HepG2 (cell line): ENCODE measurements at regions not wholly inside any gene's neighbourhood (a gene's known extent, or its start where the extent isn't known, plus 50 kb on each side); places are given as distances from the start of the nearest gene placed in this dataset.

ENCODE experiments used
- ATAC-seq: fragments of 200-7000 bp; cut with Tn5 transposase; 3 replicates; pipeline ENCODE4 v1.9.1; 2020; ENCODE audit warnings: mild to moderate bottlenecking, moderate library complexity
- BruUV-seq: library from RNA; stranded (reverse); fragments of 400-500 nt; replicated peaks from 2 replicates; lab custom pipeline; 2021; lab: Mats Ljungman, UMichigan
- CTCF ChIA-PET: fragments of 300-600 bp; formaldehyde crosslinking; extraction: SDS; loops from one replicate; lab custom pipeline; 2021; ENCODE audit warnings: low total read pairs, inconsistent platforms, low intra/inter-chr PET ratio; lab: Yijun Ruan, JAX
- POLR2A ChIA-PET: fragments of 350-600 bp; sonication (Branson Sonifier 250); formaldehyde crosslinking; loops from one replicate; lab custom pipeline; 2020; ENCODE audit warnings: antibody characterized with exemption, inconsistent platforms; lab: Yijun Ruan, JAX
- DNase-seq: peaks from one replicate; pipeline ENCODE4 v3.0.0-alpha.2; 2015; ENCODE audit warnings: low spot score
- FAIRE-seq: peaks from 3 replicates; lab custom pipeline; 2011; peaks lifted over from hg19 to GRCh38; lab: Jason Lieb, UNC
- H2AFZ ChIP-seq: one replicate; pipeline ENCODE4 v1.6.1; 2011; ENCODE audit warnings: low read length, inconsistent platforms
- H3K27ac ChIP-seq: fragments of 300-600 bp; 3 replicates; pipeline ENCODE4 v1.8.0; 2011; ENCODE audit warnings: mixed run types, mild to moderate bottlenecking, mixed read lengths, low read length, inconsistent platforms; ENCODE audit not compliant: insufficient read depth; ENCODE audit errors: extremely low read length
- H3K27me3 ChIP-seq, 2 experiments: fragments of 200-600 bp in 1 of 2; 2 replicates in 1 of 2; 3 replicates in 1 of 2; pipeline versions ENCODE4 v1.6.0 to v1.8.0; 2011; ENCODE audit warnings: low read length in 2 of 2, mild to moderate bottlenecking in 2 of 2, moderate library complexity in 2 of 2, inconsistent platforms in 1 of 2; ENCODE audit not compliant: insufficient read depth in 2 of 2, control insufficient read depth in 1 of 2
- H3K36me3 ChIP-seq, 2 experiments: fragments of 200-600 bp in 1 of 2; replicated peaks in 1 of 2; 2 replicates in 1 of 2; 3 replicates in 1 of 2; pipeline versions ENCODE4 v1.5.1 to v1.8.0; 2011; ENCODE audit warnings: low read length in 2 of 2, inconsistent platforms in 1 of 2; ENCODE audit not compliant: insufficient read depth in 2 of 2, control insufficient read depth in 1 of 2
- H3K4me1 ChIP-seq: 2 replicates; pipeline ENCODE4 v1.5.1; 2012; ENCODE audit warnings: low read length, inconsistent platforms; ENCODE audit not compliant: insufficient read depth
- H3K4me2 ChIP-seq: 2 replicates; pipeline ENCODE4 v1.6.0; 2011; ENCODE audit warnings: low read depth, low read length, inconsistent platforms
- H3K4me3 ChIP-seq, 3 experiments: fragments of 200-600 bp in 1 of 3; sonication (generic), shearing (Covaris generic) in 1 of 3; replicated peaks in 1 of 3; 2 replicates each; pipeline ENCODE4 v1.5.1; 2011 to 2016; ENCODE audit warnings: low read length in 3 of 3, inconsistent platforms in 2 of 3, low read depth in 2 of 3, mild to moderate bottlenecking in 2 of 3, control low read depth in 1 of 3, mixed read lengths in 1 of 3; ENCODE audit not compliant: insufficient read depth in 1 of 3
- H3K79me2 ChIP-seq: one replicate; pipeline ENCODE4 v1.6.1; 2011; ENCODE audit warnings: low read length, inconsistent platforms; ENCODE audit not compliant: insufficient read depth
- H3K9ac ChIP-seq: 2 replicates; pipeline ENCODE4 v1.6.0; 2011; ENCODE audit warnings: mild to moderate bottlenecking, low read depth, low read length, inconsistent platforms; ENCODE audit not compliant: insufficient read depth
- H3K9me3 ChIP-seq: 2 replicates; pipeline ENCODE4 v1.5.1; 2012; ENCODE audit warnings: mild to moderate bottlenecking, low read length
- H4K20me1 ChIP-seq: 2 replicates; pipeline ENCODE4 v1.6.0; 2011; ENCODE audit warnings: inconsistent platforms, mild to moderate bottlenecking, low read length, moderate library complexity; ENCODE audit not compliant: insufficient read depth
- ARNTL ChIP-seq: sonication (generic); formaldehyde crosslinking; IDR thresholded peaks from 2 replicates; pipeline ENCODE4 v1.4.0; 2020; ENCODE audit warnings: mild to moderate bottlenecking, missing genetic modification reagents
- HNF4A ChIP-seq: sonication (generic); formaldehyde crosslinking; IDR thresholded peaks from 2 replicates; pipeline ENCODE4 v1.4.0; 2020; ENCODE audit warnings: missing genetic modification reagents
- KDM5A ChIP-seq: fragments of 200-600 bp; sonication (generic); IDR thresholded peaks from 2 replicates; pipeline ENCODE4 v1.7.0; 2018; ENCODE audit warnings: antibody characterized with exemption, mild to moderate bottlenecking, low read length, borderline replicate concordance
- SMAD3 ChIP-seq: sonication (generic); formaldehyde crosslinking; IDR thresholded peaks from 2 replicates; pipeline ENCODE4 v1.4.0; 2020; ENCODE audit warnings: missing genetic modification reagents
- TBX2 ChIP-seq: sonication (generic); formaldehyde crosslinking; IDR thresholded peaks from 2 replicates; pipeline ENCODE4 v1.5.0; 2020; ENCODE audit warnings: missing genetic modification reagents, mild to moderate bottlenecking, borderline replicate concordance
- TMF1 ChIP-seq: sonication (generic); formaldehyde crosslinking; IDR thresholded peaks from 2 replicates; pipeline ENCODE4 v1.8.1; 2022; ENCODE audit warnings: low read depth, missing genetic modification reagents
- WIZ ChIP-seq: sonication (generic); formaldehyde crosslinking; IDR thresholded peaks from 2 replicates; pipeline ENCODE4 v1.5.1; 2020; ENCODE audit warnings: mild to moderate bottlenecking, missing genetic modification reagents
- ZBTB1 ChIP-seq: sonication (generic); formaldehyde crosslinking; IDR thresholded peaks from 2 replicates; pipeline ENCODE4 v1.4.0; 2020; ENCODE audit warnings: missing genetic modification reagents, borderline replicate concordance
- ZNF430 ChIP-seq: sonication (generic); formaldehyde crosslinking; IDR thresholded peaks from 2 replicates; pipeline ENCODE4 v1.9.0; 2021; ENCODE audit warnings: mild to moderate bottlenecking, missing genetic modification reagents
- ZNF598 ChIP-seq: sonication (generic); formaldehyde crosslinking; IDR thresholded peaks from 2 replicates; pipeline ENCODE4 v1.5.1; 2020; ENCODE audit warnings: mild to moderate bottlenecking, missing genetic modification reagents, borderline replicate concordance
- ZNF619 ChIP-seq: sonication (generic); formaldehyde crosslinking; IDR thresholded peaks from 2 replicates; pipeline ENCODE4 v1.4.0; 2020; ENCODE audit warnings: mild to moderate bottlenecking, missing genetic modification reagents
- WGBS: methylation state at CpG from one replicate; pipeline ENCODE4 v1.1.6; 2017; ENCODE audit warnings: low lambda C conversion rate; 5-methylcytosine and 5-hydroxymethylcytosine counted together
- in situ Hi-C: cut with HindIII; loops from 2 replicates; pipeline ENCODE4 v1.10.0; 2017; ENCODE audit warnings: low pct_unique_long_range_greater_than_20kb; ENCODE audit not compliant: extremely low pct_ligation_motif_present
- intact Hi-C: fragments of 100-400 bp; cut with micrococcal nuclease; formaldehyde crosslinking; loops from one replicate; pipeline ENCODE4 v1.10.0; 2022; ENCODE audit not compliant: unreplicated experiment
- TF ChIP-seq, protein P1 (sequence below): sonication (generic); formaldehyde crosslinking; IDR thresholded peaks from 2 replicates; pipeline ENCODE4 v1.9.0; 2022; ENCODE audit warnings: low read depth, missing genetic modification reagents
- TF ChIP-seq, protein P2 (sequence below): sonication (generic); formaldehyde crosslinking; IDR thresholded peaks from 2 replicates; pipeline ENCODE4 v1.4.0; 2020; ENCODE audit warnings: mild to moderate bottlenecking, missing genetic modification reagents
- TF ChIP-seq, protein P3 (sequence below), 2 experiments: sonication (generic) in 1 of 2; formaldehyde crosslinking in 1 of 2; IDR thresholded peaks; 2 replicates each; pipeline versions ENCODE4 v1.4.0 to v1.6.1; 2018 to 2020; ENCODE audit warnings: missing genetic modification reagents in 2 of 2, borderline replicate concordance in 1 of 2, low read depth in 1 of 2, mild to moderate bottlenecking in 1 of 2, missing biosample characterization in 1 of 2
- TF ChIP-seq, protein P4 (sequence below): sonication (generic); formaldehyde crosslinking; IDR thresholded peaks from 2 replicates; pipeline ENCODE4 v1.4.0; 2020; ENCODE audit warnings: missing genetic modification reagents

DNA sequence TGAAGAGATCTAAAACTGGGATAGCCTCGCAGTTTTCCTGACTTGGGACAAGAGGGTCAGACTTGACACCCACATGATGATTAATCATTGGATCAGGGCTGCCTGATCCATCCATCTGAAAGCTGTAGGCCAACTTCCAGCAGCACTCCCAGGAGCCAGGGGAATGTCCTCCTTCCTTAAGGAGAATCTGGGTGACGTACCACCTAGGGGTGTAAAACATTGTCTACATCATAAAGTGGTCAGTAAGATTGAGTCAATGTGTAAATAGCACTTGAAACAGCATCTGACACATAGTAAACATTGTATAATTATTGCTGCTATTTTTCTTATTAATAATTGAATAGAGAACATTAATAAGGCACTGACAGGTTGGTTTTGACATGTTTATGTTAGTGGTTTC, 392.8 kb downstream of the JRKL start:
- H3K4me1 ChIP-seq = no peaks in the 10 kb centered on the region
- no peak overlapping the region for H3K4me3 ChIP-seq
- H3K9ac ChIP-seq = no peak overlapping the region
- no peaks in the 10 kb centered on the region for H3K36me3 ChIP-seq
- no peak overlapping the region for H3K27ac ChIP-seq
- BruUV-seq = no TSS peak
- TF ChIP-seq ZNF619 (CRISPR knock-in tag) (no peak), ZNF430 (CRISPR knock-in tag) (no peak), ZNF598 (CRISPR knock-in tag) (no peak), KDM5A (no peak), HNF4A (no peak), TBX2 (CRISPR knock-in tag) (no peak), ZBTB1 (no peak), SMAD3 (no peak), TMF1 (no peak), WIZ (no peak), ARNTL (CRISPR knock-in tag) (no peak)
- TF ChIP-seq, protein P1, sequence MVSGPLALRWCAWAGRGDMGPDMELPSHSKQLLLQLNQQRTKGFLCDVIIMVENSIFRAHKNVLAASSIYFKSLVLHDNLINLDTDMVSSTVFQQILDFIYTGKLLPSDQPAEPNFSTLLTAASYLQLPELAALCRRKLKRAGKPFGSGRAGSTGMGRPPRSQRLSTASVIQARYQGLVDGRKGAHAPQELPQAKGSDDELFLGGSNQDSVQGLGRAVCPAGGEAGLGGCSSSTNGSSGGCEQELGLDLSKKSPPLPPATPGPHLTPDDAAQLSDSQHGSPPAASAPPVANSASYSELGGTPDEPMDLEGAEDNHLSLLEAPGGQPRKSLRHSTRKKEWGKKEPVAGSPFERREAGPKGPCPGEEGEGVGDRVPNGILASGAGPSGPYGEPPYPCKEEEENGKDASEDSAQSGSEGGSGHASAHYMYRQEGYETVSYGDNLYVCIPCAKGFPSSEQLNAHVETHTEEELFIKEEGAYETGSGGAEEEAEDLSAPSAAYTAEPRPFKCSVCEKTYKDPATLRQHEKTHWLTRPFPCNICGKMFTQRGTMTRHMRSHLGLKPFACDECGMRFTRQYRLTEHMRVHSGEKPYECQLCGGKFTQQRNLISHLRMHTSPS (CRISPR knock-in tag) = no peak
- TF ChIP-seq, protein P2, sequence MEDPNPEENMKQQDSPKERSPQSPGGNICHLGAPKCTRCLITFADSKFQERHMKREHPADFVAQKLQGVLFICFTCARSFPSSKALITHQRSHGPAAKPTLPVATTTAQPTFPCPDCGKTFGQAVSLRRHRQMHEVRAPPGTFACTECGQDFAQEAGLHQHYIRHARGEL (CRISPR knock-in tag) = no peak
- TF ChIP-seq, protein P3, sequence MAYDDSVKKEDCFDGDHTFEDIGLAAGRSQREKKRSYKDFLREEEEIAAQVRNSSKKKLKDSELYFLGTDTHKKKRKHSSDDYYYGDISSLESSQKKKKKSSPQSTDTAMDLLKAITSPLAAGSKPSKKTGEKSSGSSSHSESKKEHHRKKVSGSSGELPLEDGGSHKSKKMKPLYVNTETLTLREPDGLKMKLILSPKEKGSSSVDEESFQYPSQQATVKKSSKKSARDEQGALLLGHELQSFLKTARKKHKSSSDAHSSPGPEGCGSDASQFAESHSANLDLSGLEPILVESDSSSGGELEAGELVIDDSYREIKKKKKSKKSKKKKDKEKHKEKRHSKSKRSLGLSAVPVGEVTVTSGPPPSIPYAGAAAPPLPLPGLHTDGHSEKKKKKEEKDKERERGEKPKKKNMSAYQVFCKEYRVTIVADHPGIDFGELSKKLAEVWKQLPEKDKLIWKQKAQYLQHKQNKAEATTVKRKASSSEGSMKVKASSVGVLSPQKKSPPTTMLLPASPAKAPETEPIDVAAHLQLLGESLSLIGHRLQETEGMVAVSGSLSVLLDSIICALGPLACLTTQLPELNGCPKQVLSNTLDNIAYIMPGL (CRISPR knock-in tag; IDR thresholded peaks at IDR 0.05; ENCODE audit: borderline replicate concordance in 1 of 2, low read depth in 1 of 2) = no peak
- TF ChIP-seq, protein P4, sequence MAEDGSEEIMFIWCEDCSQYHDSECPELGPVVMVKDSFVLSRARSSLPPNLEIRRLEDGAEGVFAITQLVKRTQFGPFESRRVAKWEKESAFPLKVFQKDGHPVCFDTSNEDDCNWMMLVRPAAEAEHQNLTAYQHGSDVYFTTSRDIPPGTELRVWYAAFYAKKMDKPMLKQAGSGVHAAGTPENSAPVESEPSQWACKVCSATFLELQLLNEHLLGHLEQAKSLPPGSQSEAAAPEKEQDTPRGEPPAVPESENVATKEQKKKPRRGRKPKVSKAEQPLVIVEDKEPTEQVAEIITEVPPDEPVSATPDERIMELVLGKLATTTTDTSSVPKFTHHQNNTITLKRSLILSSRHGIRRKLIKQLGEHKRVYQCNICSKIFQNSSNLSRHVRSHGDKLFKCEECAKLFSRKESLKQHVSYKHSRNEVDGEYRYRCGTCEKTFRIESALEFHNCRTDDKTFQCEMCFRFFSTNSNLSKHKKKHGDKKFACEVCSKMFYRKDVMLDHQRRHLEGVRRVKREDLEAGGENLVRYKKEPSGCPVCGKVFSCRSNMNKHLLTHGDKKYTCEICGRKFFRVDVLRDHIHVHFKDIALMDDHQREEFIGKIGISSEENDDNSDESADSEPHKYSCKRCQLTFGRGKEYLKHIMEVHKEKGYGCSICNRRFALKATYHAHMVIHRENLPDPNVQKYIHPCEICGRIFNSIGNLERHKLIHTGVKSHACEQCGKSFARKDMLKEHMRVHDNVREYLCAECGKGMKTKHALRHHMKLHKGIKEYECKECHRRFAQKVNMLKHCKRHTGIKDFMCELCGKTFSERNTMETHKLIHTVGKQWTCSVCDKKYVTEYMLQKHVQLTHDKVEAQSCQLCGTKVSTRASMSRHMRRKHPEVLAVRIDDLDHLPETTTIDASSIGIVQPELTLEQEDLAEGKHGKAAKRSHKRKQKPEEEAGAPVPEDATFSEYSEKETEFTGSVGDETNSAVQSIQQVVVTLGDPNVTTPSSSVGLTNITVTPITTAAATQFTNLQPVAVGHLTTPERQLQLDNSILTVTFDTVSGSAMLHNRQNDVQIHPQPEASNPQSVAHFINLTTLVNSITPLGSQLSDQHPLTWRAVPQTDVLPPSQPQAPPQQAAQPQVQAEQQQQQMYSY = no peak
- H3K27me3 ChIP-seq = no peaks in the 10 kb centered on the region
- H4K20me1 ChIP-seq = no peaks in the 10 kb centered on the region
- POLR2A ChIA-PET = no interaction called here
- no peak overlapping the region for H3K4me2 ChIP-seq
- no peak overlapping the region for H2AFZ ChIP-seq
- WGBS = 8% methylated on average over 2 of the region's 2 CpGs
- H3K9me3 ChIP-seq = no peaks in the 10 kb centered on the region
- in situ Hi-C loops = no loop called here
- intact Hi-C loops = no loop called here
- CTCF ChIA-PET = no interaction called here
- FAIRE-seq (no peak), DNase-seq (no peak), ATAC-seq (no peak)
- H3K79me2 ChIP-seq = no peaks in the 10 kb centered on the region
